GM18519 (cell line): ENCODE measurements at regions not wholly inside any gene's neighbourhood (a gene's known extent, or its start where the extent isn't known, plus 50 kb on each side); places are given as distances from the start of the nearest gene placed in this dataset.
"Not testable (repeated sequence)": the region's sequence is repeated elsewhere in the genome, so short reads cannot be mapped to it uniquely, and the experiment has no call there.

ENCODE experiments used
- ATAC-seq: cut with Tn5 transposase; IDR thresholded peaks from one replicate; pipeline ENCODE4 v1.9.1; 2021; ENCODE audit warnings: mild to moderate bottlenecking, moderate library complexity; ENCODE audit not compliant: unreplicated experiment, low FRiP score

DNA sequence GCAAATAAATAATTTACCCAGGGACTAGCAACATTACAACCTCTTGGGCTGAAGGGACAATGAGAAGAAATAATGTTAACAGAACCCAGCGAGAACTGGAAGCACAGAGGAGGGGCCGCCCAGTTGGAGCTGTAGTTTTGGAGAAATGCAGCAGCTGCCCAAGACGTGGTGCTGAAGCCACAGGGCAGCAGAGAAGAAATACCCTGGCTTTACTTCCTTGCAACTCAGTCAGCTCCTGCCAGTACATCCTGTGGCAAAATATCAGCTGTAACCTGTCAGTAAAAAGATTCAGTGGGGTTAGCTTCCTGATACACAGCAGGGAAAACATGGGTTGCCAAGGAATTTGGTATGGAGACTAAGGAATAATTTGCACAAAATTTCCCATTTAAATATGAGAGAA lies 283.6 kb upstream of the USP25 start:
- ATAC-seq, result no peak

- ATAC-seq, result no peak
These were observed 280.2 kb upstream of the USP25 start for GRCh38 chr21:15449556-15449955.

- ATAC-seq, result no peak
These were observed 276.5 kb upstream of the USP25 start for GRCh38 chr21:15453261-15453660.

- ATAC-seq, result not testable (repeated sequence)
These were observed 276.0 kb upstream of the USP25 start for GRCh38 chr21:15453785-15454184.

GRCh38 chr21:15454931-15455330 lies 274.9 kb upstream of the USP25 start:
- ATAC-seq, result not testable (repeated sequence)

DNA sequence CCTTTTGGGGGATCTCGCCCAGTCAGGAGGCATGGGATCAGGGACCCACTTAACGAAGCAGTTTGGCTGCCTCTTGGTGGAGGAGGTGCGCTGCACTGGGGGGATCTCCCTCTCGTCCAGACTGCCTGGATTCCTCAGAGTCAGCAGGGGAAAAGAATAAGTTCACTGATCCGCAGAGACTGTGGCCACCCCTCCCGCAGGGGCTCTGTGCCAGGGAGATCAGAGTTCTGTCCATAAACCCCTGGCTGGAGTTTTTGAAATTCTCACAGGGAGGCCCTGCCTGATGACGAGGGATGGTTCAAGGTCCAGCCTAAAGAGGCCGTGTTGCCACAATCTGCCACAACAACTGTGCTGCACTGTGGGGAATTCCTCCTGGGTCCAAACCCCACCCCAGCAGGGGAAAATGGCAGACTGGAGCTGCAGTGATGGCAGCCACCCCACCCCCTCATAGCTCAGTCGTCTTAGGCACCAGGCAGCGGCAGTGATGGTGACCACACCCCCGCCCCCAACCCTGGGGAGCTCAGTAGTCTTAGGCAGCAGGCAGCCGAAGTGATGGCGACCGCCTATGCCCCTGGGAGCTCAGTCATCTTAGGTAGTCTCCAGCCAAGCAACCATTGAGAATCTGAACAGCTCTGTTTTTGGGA lies 273.8 kb upstream of the USP25 start:
- ATAC-seq, result no peak

DNA sequence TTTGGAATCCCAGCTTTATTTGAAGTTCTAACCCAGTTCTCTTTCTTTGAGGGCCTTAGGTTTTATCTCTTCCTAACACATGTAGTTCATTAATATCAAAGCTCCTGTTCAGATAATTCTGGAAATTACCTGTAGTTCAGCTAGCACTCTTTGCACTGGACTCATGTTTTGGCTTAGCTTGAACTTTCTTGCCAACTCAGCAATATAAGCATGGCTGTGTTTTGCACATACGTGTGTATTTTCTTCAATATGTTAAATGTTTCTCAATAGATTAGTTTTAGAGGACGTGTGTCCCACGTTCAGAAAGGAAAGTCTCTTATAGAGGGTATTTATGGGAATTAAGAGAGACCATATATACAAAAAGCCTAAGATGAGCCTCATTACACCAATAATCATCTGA lies 271.8 kb upstream of the USP25 start:
- no peak for ATAC-seq

GRCh38 chr21:15462092-15462491 lies 267.7 kb upstream of the USP25 start:
- no peak for ATAC-seq

DNA sequence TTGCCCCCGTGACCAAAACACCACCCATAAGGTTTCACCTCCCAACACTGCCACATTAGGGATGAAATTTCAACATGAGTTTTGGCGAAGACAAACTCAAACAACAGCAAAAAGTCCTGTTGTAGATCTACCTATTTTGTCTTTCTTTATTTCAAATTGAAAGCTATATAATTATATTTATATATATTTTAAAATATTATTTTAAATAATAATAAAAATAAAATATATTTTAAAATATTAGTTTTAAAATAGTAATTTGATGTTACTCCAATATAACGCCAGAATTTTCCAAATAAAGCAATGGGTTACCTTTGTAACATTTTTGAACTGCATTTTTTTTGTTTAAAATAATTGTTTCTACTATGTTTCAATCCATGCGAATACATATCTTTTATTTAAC lies 263.5 kb upstream of the USP25 start:
- no peak for ATAC-seq

GRCh38 chr21:15468368-15468767 lies 261.4 kb upstream of the USP25 start:
- ATAC-seq, result no peak

- ATAC-seq, result no peak
These were observed 257.4 kb upstream of the USP25 start for GRCh38 chr21:15472108-15473040.

GRCh38 chr21:15477773-15478172 lies 252.0 kb upstream of the USP25 start:
- not testable (repeated sequence) for ATAC-seq

DNA sequence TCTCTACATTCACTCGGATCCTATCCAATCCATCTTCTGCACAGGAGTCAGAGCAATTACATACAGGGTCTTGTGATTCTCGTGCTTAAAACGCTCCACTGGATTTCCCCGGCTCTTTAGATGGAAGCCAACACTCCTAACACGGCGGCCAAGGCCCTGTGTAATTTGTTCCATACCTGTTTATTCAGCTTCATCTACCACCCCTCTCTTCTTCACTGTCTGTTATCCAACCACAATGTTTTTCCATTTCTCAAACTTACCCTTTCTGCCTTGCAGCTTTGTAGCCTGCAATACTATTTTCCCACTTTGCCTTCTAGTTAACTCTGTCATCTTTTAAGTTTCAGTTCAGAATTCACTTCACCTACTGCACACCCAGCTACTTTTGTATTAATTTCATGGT lies 249.6 kb upstream of the USP25 start:
- no peak for ATAC-seq

DNA sequence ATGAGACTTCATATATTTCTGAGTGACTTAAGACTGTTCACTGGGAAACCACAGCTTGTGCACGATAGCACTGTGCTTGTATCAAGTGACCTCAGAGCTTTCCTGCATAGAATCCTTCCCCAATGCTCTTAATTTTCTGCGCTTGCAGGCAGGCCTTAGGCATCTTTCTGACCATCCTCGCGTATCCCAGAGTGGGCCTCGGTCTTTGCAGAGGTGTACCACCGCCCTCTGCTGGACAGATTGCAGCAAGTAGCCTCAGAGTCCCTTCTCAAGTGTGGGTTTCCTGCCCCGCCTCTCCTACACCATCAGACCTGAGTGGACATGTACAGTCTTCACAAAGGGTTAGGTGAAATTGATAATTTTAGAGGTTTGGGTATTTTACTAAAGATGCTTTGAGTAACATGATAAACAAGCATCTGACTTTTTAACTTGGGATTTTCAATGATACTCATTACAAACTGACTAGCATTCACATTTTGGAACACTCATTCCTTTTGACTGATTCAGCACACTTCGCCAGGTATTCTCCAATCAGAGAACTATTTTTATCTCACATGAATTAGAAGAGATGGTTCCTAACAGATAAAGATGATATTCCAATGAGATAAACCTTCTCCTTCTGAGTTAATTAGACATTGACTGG lies 246.5 kb upstream of the USP25 start:
- ATAC-seq, result peak; percentile 90

- ATAC-seq, result no peak
These were observed 243.2 kb upstream of the USP25 start for GRCh38 chr21:15486460-15487195.

DNA sequence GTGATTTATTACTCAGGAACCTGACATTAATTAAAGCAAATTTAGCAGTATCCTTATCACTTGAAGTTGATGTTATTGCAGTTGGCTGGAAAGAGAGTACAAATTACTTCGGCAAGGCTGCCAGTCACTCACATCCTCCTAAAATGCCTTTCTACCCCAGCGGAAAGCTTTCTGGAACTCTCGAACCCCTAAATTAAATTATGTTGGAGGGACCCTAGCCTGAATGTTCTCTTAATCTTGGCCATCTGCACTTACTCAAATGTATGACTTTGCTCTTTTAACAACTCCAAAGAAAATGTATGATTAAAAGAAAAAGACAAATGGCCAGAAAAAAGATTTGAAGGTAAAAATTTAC lies 242.6 kb upstream of the USP25 start:
- ATAC-seq, result no peak

DNA sequence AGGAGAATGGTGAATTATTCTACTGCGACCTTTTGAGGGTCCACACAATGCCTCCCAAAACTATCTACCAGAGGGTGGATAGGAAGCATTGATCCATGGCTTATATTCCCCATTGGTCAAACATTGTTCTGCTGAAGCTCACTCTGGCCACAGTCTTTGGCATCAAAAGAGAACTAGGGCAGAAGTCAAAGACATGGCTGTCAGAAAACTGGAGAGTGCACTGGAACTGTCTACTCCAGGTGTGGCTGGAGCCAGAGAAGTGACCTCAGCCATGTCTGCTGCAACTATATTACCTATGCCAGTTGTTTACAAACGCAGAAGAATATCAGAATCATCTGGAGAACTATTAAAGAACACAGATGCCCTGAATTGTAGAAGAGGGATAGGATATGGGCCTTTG lies 238.7 kb upstream of the USP25 start:
- no peak for ATAC-seq

GRCh38 chr21:15493646-15494045 lies 236.1 kb upstream of the USP25 start:
- ATAC-seq, result no peak

GRCh38 chr21:15494481-15494880 lies 235.3 kb upstream of the USP25 start:
- no peak for ATAC-seq

DNA sequence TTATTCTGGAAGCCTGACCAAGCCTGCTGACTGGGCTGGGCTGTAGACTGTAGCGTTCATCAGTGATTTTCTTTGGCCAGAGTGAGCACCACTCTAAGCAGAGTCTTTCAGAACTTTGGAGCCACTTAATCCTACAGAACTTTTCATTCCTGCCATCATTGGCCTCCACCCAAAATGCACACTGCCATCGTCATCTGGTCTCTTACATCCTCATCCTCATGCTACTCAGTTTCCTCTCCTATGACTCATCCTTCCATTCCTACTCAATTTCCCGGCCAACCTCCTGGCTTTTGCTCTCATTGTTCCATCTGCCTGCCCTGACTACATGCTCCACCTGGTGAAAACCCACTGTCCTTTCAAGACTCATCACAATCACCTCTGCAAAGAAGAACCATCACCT lies 233.8 kb upstream of the USP25 start:
- ATAC-seq, result no peak

DNA sequence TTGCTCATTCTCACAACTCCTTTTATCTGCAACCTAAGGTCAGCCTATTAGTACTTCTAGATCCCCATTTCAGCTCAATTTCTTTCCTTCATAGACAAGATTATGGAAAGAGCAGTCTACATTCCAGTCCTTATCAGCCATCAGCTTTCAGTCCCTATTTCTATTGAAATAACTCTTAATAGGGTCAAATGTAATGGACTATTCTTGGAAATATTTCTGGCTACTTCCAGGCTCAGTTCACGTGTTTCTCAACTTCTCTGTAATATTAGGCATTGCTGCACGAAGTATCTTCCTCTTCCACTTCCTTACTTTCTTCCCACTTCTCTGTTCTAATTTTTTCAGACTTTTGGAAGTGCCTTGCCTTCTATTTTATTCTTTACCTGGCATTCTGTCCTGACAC lies 232.9 kb upstream of the USP25 start:
- ATAC-seq, result no peak
